H1 (cell line): ENCODE measurements at regions not wholly inside any gene's neighbourhood (a gene's known extent, or its start where the extent isn't known, plus 50 kb on each side); places are given as distances from the start of the nearest gene placed in this dataset.

ENCODE experiments used
- CTCF ChIA-PET: fragments of 300-600 bp; sonication (Branson Sonifier 250); formaldehyde crosslinking; loops from one replicate; lab custom pipeline; 2021; ENCODE audit not compliant: partially characterized antibody; lab: Charles Lee
- POLR2A ChIA-PET: fragments of 300-600 bp; sonication (Branson Sonifier 250); formaldehyde crosslinking; loops from one replicate; lab custom pipeline; 2021; ENCODE audit warnings: inconsistent platforms; ENCODE audit not compliant: partially characterized antibody; lab: Charles Lee
- DNase-seq, 2 experiments: peaks; one replicate each; pipeline versions ENCODE4 v3.0.0 to v3.0.0-alpha.2; 2010 to 2022; ENCODE audit warnings: low spot score in 2 of 2, low read depth in 1 of 2, mixed read lengths in 1 of 2
- FAIRE-seq: peaks from 2 replicates; lab custom pipeline; 2011; peaks lifted over from hg19 to GRCh38; lab: Jason Lieb, UNC
- H2AFZ ChIP-seq: 2 replicates; pipeline ENCODE4 v1.8.1; 2012; ENCODE audit warnings: low read length, inconsistent platforms
- H2AK5ac ChIP-seq: 2 replicates; pipeline ENCODE4 v1.6.1; 2013; ENCODE audit warnings: low read depth, low read length
- H2BK120ac ChIP-seq: replicated peaks from 2 replicates; pipeline ENCODE3; 2013; ENCODE audit warnings: low read depth, low read length, inconsistent platforms
- H2BK12ac ChIP-seq: 2 replicates; pipeline ENCODE4 v1.6.1; 2013; ENCODE audit warnings: low read depth, low read length
- H2BK15ac ChIP-seq: 2 replicates; pipeline ENCODE4 v1.6.1; 2013; ENCODE audit warnings: low read length
- H2BK20ac ChIP-seq: 2 replicates; pipeline ENCODE4 v1.6.1; 2013; ENCODE audit warnings: low read length
- H2BK5ac ChIP-seq: 2 replicates; pipeline ENCODE4 v1.6.1; 2013; ENCODE audit warnings: low read depth, low read length
- H3K14ac ChIP-seq: 2 replicates; pipeline ENCODE4 v1.6.1; 2013; ENCODE audit warnings: inconsistent platforms; ENCODE audit not compliant: insufficient read length
- H3K18ac ChIP-seq: 2 replicates; pipeline ENCODE4 v1.6.1; 2013; ENCODE audit warnings: low read length; ENCODE audit errors: extremely low read depth
- H3K23ac ChIP-seq: 2 replicates; pipeline ENCODE4 v1.6.1; 2013; ENCODE audit warnings: inconsistent platforms; ENCODE audit not compliant: insufficient read length
- H3K23me2 ChIP-seq: 2 replicates; pipeline ENCODE4 v1.6.1; 2013; ENCODE audit warnings: low read depth, low read length
- H3K27ac ChIP-seq: 2 replicates; pipeline ENCODE4 v1.6.1; 2011; ENCODE audit warnings: low read depth, low read length, inconsistent platforms
- H3K27me3 ChIP-seq, 4 experiments: replicated peaks in 1 of 4; 1 replicate in 1 of 4; 2 replicates in 3 of 4; pipeline versions ENCODE4 v1.6.1 to v1.8.1; 2011 to 2013; ENCODE audit warnings: low read length in 3 of 4, mild to moderate bottlenecking in 3 of 4, inconsistent platforms in 2 of 4, mixed read lengths in 2 of 4, moderate library complexity in 1 of 4; ENCODE audit not compliant: control insufficient read depth in 3 of 4, insufficient read depth in 3 of 4; ENCODE audit errors: extremely low read depth in 1 of 4
- H3K36me3 ChIP-seq, 4 experiments: 2 replicates each; pipeline versions ENCODE4 v1.6.1 to v1.8.1; 2011 to 2013; ENCODE audit warnings: mild to moderate bottlenecking in 4 of 4, low read length in 3 of 4, moderate library complexity in 2 of 4, control low read depth in 1 of 4, inconsistent platforms in 1 of 4; ENCODE audit not compliant: insufficient read depth in 4 of 4, control insufficient read depth in 2 of 4
- H3K4ac ChIP-seq: replicated peaks from 2 replicates; pipeline ENCODE3; 2013; ENCODE audit warnings: low read length, low read depth, mixed read lengths, inconsistent platforms; ENCODE audit not compliant: insufficient read length
- H3K4me1 ChIP-seq, 4 experiments: replicated peaks in 1 of 4; 1 replicate in 1 of 4; 2 replicates in 3 of 4; pipeline versions ENCODE4 v1.6.1 to v1.8.1; 2011 to 2013; ENCODE audit warnings: low read length in 3 of 4, inconsistent platforms in 2 of 4, mixed read lengths in 1 of 4; ENCODE audit not compliant: insufficient read depth in 4 of 4, control insufficient read depth in 3 of 4
- H3K4me2 ChIP-seq, 2 experiments: 2 replicates each; pipeline versions ENCODE4 v1.6.1 to v1.8.1; 2011 to 2013; ENCODE audit warnings: low read depth in 2 of 2, low read length in 2 of 2, control low read depth in 1 of 2, inconsistent platforms in 1 of 2, mild to moderate bottlenecking in 1 of 2; ENCODE audit not compliant: insufficient read depth in 1 of 2
- H3K4me3 ChIP-seq, 4 experiments: fragments of 200-600, 300-600 bp in 1 of 4; sonication (generic), shearing (Covaris generic), sonication (Bioruptor Twin) in 1 of 4; 2 replicates each; pipeline versions ENCODE4 v1.5.1 to v1.8.1; 2011 to 2016; ENCODE audit warnings: low read length in 4 of 4, low read depth in 3 of 4, control low read depth in 2 of 4, inconsistent platforms in 2 of 4, mild to moderate bottlenecking in 2 of 4, mixed read lengths in 1 of 4, moderate library complexity in 1 of 4; ENCODE audit not compliant: insufficient read depth in 2 of 4; ENCODE audit errors: extremely low read depth in 1 of 4
- H3K56ac ChIP-seq: replicated peaks from 2 replicates; pipeline ENCODE3; 2013; ENCODE audit warnings: low read depth, mild to moderate bottlenecking, mixed read lengths, low read length, inconsistent platforms; ENCODE audit not compliant: insufficient read length
- H3K79me1 ChIP-seq: 2 replicates; pipeline ENCODE4 v1.6.1; 2013; ENCODE audit warnings: low read depth, low read length, control low read depth
- H3K79me2 ChIP-seq, 2 experiments: 2 replicates each; pipeline versions ENCODE4 v1.6.1 to v1.8.1; 2012 to 2013; ENCODE audit warnings: low read length in 2 of 2, mild to moderate bottlenecking in 2 of 2, inconsistent platforms in 1 of 2; ENCODE audit not compliant: insufficient read depth in 2 of 2, control insufficient read depth in 1 of 2
- H3K9ac ChIP-seq, 4 experiments: replicated peaks in 1 of 4; 1 replicate in 1 of 4; 2 replicates in 3 of 4; pipeline versions ENCODE4 v1.6.1 to v1.8.1; 2011 to 2013; ENCODE audit warnings: low read depth in 3 of 4, low read length in 3 of 4, control low read depth in 2 of 4, mild to moderate bottlenecking in 2 of 4, moderate library complexity in 2 of 4, inconsistent platforms in 1 of 4; ENCODE audit errors: extremely low read depth in 1 of 4
- H3K9me3 ChIP-seq, 2 experiments: 2 replicates each; pipeline versions ENCODE4 v1.6.1 to v1.8.1; 2012 to 2013; ENCODE audit warnings: mild to moderate bottlenecking in 2 of 2, moderate library complexity in 2 of 2, control low read depth in 1 of 2, inconsistent platforms in 1 of 2, low read depth in 1 of 2, low read length in 1 of 2, mixed read lengths in 1 of 2; ENCODE audit not compliant: insufficient read depth in 2 of 2
- H4K20me1 ChIP-seq, 2 experiments: replicated peaks in 1 of 2; 2 replicates each; pipeline versions ENCODE3 to v1.8.1; 2011 to 2013; ENCODE audit warnings: inconsistent platforms in 2 of 2, low read length in 2 of 2, mild to moderate bottlenecking in 1 of 2; ENCODE audit not compliant: insufficient read depth in 2 of 2, control insufficient read depth in 1 of 2
- H4K5ac ChIP-seq: 2 replicates; pipeline ENCODE4 v1.6.1; 2013; ENCODE audit warnings: low read length, low read depth, mixed read lengths, inconsistent platforms; ENCODE audit not compliant: insufficient read length
- H4K8ac ChIP-seq: 2 replicates; pipeline ENCODE4 v1.8.0; 2013; ENCODE audit warnings: mild to moderate bottlenecking, moderate library complexity, low read length, inconsistent platforms; ENCODE audit not compliant: insufficient read depth; ENCODE audit errors: extremely low read depth
- H4K91ac ChIP-seq: replicated peaks from 2 replicates; pipeline ENCODE3; 2013; ENCODE audit warnings: low read length, mixed read lengths, inconsistent platforms; ENCODE audit not compliant: insufficient read length
- CBX5 ChIP-seq: fragments of 300-800, 300-1000 bp; sonication (generic); IDR thresholded peaks from 2 replicates; pipeline ENCODE4 v1.7.1; 2016; ENCODE audit warnings: antibody characterized with exemption, low read length, low read depth
- FOSL1 ChIP-seq: IDR thresholded peaks from 2 replicates; pipeline ENCODE4 v1.6.1; 2011; ENCODE audit warnings: mild to moderate bottlenecking, low read depth, low read length, moderate library complexity; ENCODE audit not compliant: insufficient read depth
- MAX ChIP-seq: IDR thresholded peaks from 2 replicates; pipeline ENCODE4 v1.6.1; 2012; ENCODE audit warnings: inconsistent platforms
- NANOG ChIP-seq: IDR thresholded peaks from 2 replicates; pipeline ENCODE4 v1.6.1; 2011; ENCODE audit warnings: low read length, low read depth, mild to moderate bottlenecking, inconsistent platforms; ENCODE audit not compliant: insufficient read depth, poor library complexity, severe bottlenecking
- POU5F1 ChIP-seq: IDR thresholded peaks from 2 replicates; pipeline ENCODE4 v1.6.1; 2011; ENCODE audit warnings: low read depth, mild to moderate bottlenecking, low read length, moderate library complexity
- RFX5 ChIP-seq: IDR thresholded peaks from 2 replicates; pipeline ENCODE4 v1.6.1; 2011; ENCODE audit warnings: low read depth, low read length, improper control_type of control experiment, borderline replicate concordance
- SRF ChIP-seq: IDR thresholded peaks from 2 replicates; pipeline ENCODE4 v1.6.1; 2011; ENCODE audit warnings: mild to moderate bottlenecking, low read depth, low read length, moderate library complexity
- TEAD4 ChIP-seq: IDR thresholded peaks from 2 replicates; pipeline ENCODE4 v1.6.1; 2012; ENCODE audit warnings: low read depth, low read length, inconsistent platforms, mixed read lengths

GRCh38 chr2:147485210-147485851 lies 359.5 kb upstream of the ACVR2A start:
- H3K27me3 ChIP-seq = no peaks in the 10 kb centered on the region
- no peak overlapping the region for H3K14ac ChIP-seq
- no peak overlapping the region for H3K18ac ChIP-seq
- TF ChIP-seq TEAD4 = peak; percentile 25; the same call in 1 of the 2 replicates
- no peak for TF ChIP-seq RFX5
- TF ChIP-seq FOSL1 = no peak
- TF ChIP-seq CBX5 = no peak
- TF ChIP-seq POU5F1 = peak; percentile 22; the same call in 1 of the 2 replicates
- TF ChIP-seq MAX = no peak
- no peak for TF ChIP-seq SRF
- peak; percentile 76 for TF ChIP-seq NANOG
- H3K27ac ChIP-seq = no peak overlapping the region
- no peak overlapping the region for H4K5ac ChIP-seq
- no peaks in the 10 kb centered on the region; the same call in 1 of the 2 replicates for H3K23me2 ChIP-seq
- peaks cover 0 to 14% (median 9%) of the 10 kb centered on the region in 4 experiments; a peak in 4 of 7 replicates for H3K4me1 ChIP-seq
- FAIRE-seq (peak; percentile 42), DNase-seq (peak in 1 of 2 experiments; percentile 7)
- POLR2A ChIA-PET = no interaction called here
- H2AFZ ChIP-seq = no peak overlapping the region
- no peak overlapping the region for H4K8ac ChIP-seq
- H3K9ac ChIP-seq = no peak overlapping the region
- no peak overlapping the region for H3K56ac ChIP-seq
- H2BK5ac ChIP-seq = peak overlapping the region; percentile 61; the same call in 1 of the 2 replicates
- no peak overlapping the region for H4K91ac ChIP-seq
- H3K36me3 ChIP-seq = no peaks in the 10 kb centered on the region
- H3K79me2 ChIP-seq = no peaks in the 10 kb centered on the region
- no peak overlapping the region for H2AK5ac ChIP-seq
- CTCF ChIA-PET = interaction anchor here (0.6 to 1.3 kb wide), 3 partner anchors 14 to 16 kb away, joined by 3 to 7 read pairs (median 3); no protein-coding TSS in a partner anchor
- H2BK12ac ChIP-seq = no peak overlapping the region
- H3K4ac ChIP-seq = no peak overlapping the region
- H4K20me1 ChIP-seq = no peaks in the 10 kb centered on the region
- no peak overlapping the region for H3K23ac ChIP-seq
- no peak overlapping the region for H2BK20ac ChIP-seq
- no peak overlapping the region for H2BK120ac ChIP-seq
- no peak overlapping the region for H3K4me3 ChIP-seq
- no peaks in the 10 kb centered on the region for H3K9me3 ChIP-seq
- no peak overlapping the region for H2BK15ac ChIP-seq
- no peaks in the 10 kb centered on the region for H3K79me1 ChIP-seq
- peak overlapping the region; percentile 7 to 16; a peak in 3 of 4 replicates for H3K4me2 ChIP-seq
